Nephron (organoid): ENCODE measurements at regions not wholly inside any gene's neighbourhood (a gene's known extent, or its start where the extent isn't known, plus 50 kb on each side); places are given as distances from the start of the nearest gene placed in this dataset.
"Not testable (repeated sequence)": the region's sequence is repeated elsewhere in the genome, so short reads cannot be mapped to it uniquely, and the experiment has no call there.

Experiments
- H3K27ac Mint-ChIP-seq, 3 experiments: 2 replicates each; pipeline ENCODE4 v1.8.0; 2020; ENCODE audit warnings: mixed read lengths in 3 of 3, mild to moderate bottlenecking in 2 of 3, moderate library complexity in 1 of 3
- H3K27me3 Mint-ChIP-seq: 2 replicates; pipeline ENCODE4 v1.8.0; 2021; ENCODE audit warnings: low read depth, mild to moderate bottlenecking, moderate library complexity, mixed read lengths
- H3K36me3 Mint-ChIP-seq: 2 replicates; pipeline ENCODE4 v1.8.0; 2020; ENCODE audit warnings: low read depth, mixed read lengths
- H3K4me1 Mint-ChIP-seq: 2 replicates; pipeline ENCODE4 v1.8.0; 2020; ENCODE audit warnings: mixed read lengths
- H3K4me3 Mint-ChIP-seq, 3 experiments: 2 replicates each; pipeline ENCODE4 v1.8.0; 2020; ENCODE audit warnings: mild to moderate bottlenecking in 3 of 3, mixed read lengths in 3 of 3, moderate library complexity in 2 of 3
- H3K9me3 Mint-ChIP-seq: 2 replicates; pipeline ENCODE4 v1.8.0; 2020; ENCODE audit warnings: mixed read lengths
- CTCF ChIP-seq, 3 experiments: fragments of 200-600 bp; sonication (generic); IDR thresholded peaks; one replicate each; pipeline ENCODE4 v1.5.0; 2021; ENCODE audit warnings: antibody characterized with exemption in 3 of 3; ENCODE audit not compliant: unreplicated experiment in 3 of 3

- H3K27ac Mint-ChIP-seq, result no peak overlapping the region
Observed at GRCh38 chr18:65206551-65207260, 544.1 kb upstream of the CDH7 start.

GRCh38 chr18:65202091-65202490 is 548.7 kb upstream of the CDH7 start:
- H3K9me3 Mint-ChIP-seq, result no peaks in the 10 kb centered on the region
- no peak overlapping the region for H3K4me3 Mint-ChIP-seq
- no peaks in the 10 kb centered on the region for H3K27me3 Mint-ChIP-seq
- no peaks in the 10 kb centered on the region for H3K4me1 Mint-ChIP-seq
- TF ChIP-seq CTCF (IDR thresholded peaks at IDR 0.05; ENCODE audit: unreplicated experiment in 3 of 3), result no peak
- H3K27ac Mint-ChIP-seq, result no peak overlapping the region
- H3K36me3 Mint-ChIP-seq, result no peaks in the 10 kb centered on the region

More at GRCh38 chr18:65206551-65207260, 544.1 kb upstream of the CDH7 start:
- Mint-ChIP-seq H3K4me1 (no peaks in the 10 kb centered on the region), H3K36me3 (no peaks in the 10 kb centered on the region), H3K9me3 (no peaks in the 10 kb centered on the region), H3K27me3 (no peaks in the 10 kb centered on the region), H3K4me3 (no peak overlapping the region)
- no peak for TF ChIP-seq CTCF (IDR thresholded peaks at IDR 0.05; ENCODE audit: unreplicated experiment in 3 of 3)

DNA sequence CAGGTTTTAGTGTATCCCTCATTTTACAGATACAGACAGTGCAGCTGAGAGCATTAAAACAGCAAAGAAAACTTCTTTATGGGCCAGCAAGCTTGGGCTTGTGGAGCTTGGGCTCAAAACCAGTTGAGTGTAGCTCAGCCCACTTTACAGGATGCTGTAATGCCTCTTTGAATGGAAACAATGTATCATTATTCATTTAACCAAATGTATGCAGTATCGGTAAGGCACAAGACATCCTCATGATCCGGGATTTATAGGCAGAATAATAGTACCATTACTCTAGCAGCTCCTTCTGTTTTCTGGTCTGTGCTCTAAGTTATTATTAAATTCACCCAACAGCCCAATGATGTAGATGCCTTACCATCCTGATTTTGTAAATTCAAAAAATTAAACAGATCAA is 575.1 kb upstream of the CDH7 start:
- Mint-ChIP-seq H3K27me3 (no peaks in the 10 kb centered on the region), H3K4me1 (no peaks in the 10 kb centered on the region), H3K27ac (no peak overlapping the region), H3K9me3 (peaks cover 12% of the 10 kb centered on the region), H3K36me3 (no peaks in the 10 kb centered on the region), H3K4me3 (no peak overlapping the region)
- no peak for TF ChIP-seq CTCF (IDR thresholded peaks at IDR 0.05; ENCODE audit: unreplicated experiment in 3 of 3)

- not testable (repeated sequence) for H3K4me3 Mint-ChIP-seq, H3K27me3 Mint-ChIP-seq, H3K27ac Mint-ChIP-seq, H3K9me3 Mint-ChIP-seq, H3K36me3 Mint-ChIP-seq, H3K4me1 Mint-ChIP-seq
Observed at GRCh38 chr18:65162086-65162485, 588.7 kb upstream of the CDH7 start.

DNA sequence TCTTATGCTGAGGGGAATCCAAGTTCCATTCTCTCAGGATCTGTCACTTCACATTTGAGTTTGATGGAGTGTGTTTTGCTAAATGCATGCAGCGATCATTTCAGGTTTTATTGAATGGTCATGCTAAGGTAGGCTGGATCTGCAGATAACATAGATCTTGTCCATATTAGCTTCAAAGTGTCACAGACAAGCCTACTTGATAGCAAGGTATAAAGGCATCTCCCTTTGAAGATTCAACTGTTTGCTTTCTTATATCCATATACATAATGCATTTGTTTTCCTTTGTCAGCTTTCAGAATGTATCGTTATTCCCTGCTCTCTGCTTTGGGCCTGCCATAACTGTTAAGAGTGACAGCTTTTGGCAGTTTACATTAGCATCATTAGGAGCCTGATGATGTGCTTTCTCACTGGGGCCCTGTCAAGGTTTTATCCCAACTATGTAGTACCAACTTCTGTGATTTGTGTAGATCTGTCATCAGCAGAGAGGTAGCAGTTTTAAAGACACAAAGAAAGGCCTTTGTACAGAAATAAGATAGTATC is 604.3 kb upstream of the CDH7 start:
- TF ChIP-seq CTCF (IDR thresholded peaks at IDR 0.05; ENCODE audit: unreplicated experiment in 3 of 3), result no peak
- no peaks in the 10 kb centered on the region for H3K9me3 Mint-ChIP-seq
- H3K4me1 Mint-ChIP-seq, result no peaks in the 10 kb centered on the region
- H3K36me3 Mint-ChIP-seq, result no peaks in the 10 kb centered on the region
- no peak overlapping the region for H3K27ac Mint-ChIP-seq
- H3K4me3 Mint-ChIP-seq, result no peak overlapping the region
- no peaks in the 10 kb centered on the region for H3K27me3 Mint-ChIP-seq

GRCh38 chr18:65145312-65145711 is 605.5 kb upstream of the CDH7 start:
- Mint-ChIP-seq H3K4me1 (no peaks in the 10 kb centered on the region), H3K27ac (no peak overlapping the region), H3K9me3 (no peaks in the 10 kb centered on the region)

More at GRCh38 chr18:65145312-65145711, 605.5 kb upstream of the CDH7 start:
- no peak for TF ChIP-seq CTCF (IDR thresholded peaks at IDR 0.05; ENCODE audit: unreplicated experiment in 3 of 3)
- Mint-ChIP-seq H3K27me3 (no peaks in the 10 kb centered on the region), H3K4me3 (no peak overlapping the region), H3K36me3 (no peaks in the 10 kb centered on the region)
